ENCODE measurements at regions not wholly inside any gene's neighbourhood (a gene's known extent, or its start where the extent isn't known, plus 50 kb on each side); places are given as distances from the start of the nearest gene placed in this dataset.

- no peak overlapping the region for H3K4me3 Mint-ChIP-seq (ENCODE audit: low read depth)
- TF ChIP-seq CTCF (IDR thresholded peaks at IDR 0.05; ENCODE audit: unreplicated experiment) = no peak
- H3K9me3 Mint-ChIP-seq (ENCODE audit: low read depth) = no peaks in the 10 kb centered on the region
- H3K36me3 Mint-ChIP-seq (ENCODE audit: insufficient read depth) = no peaks in the 10 kb centered on the region
- H3K4me1 Mint-ChIP-seq (ENCODE audit: low read depth) = peaks cover 50% of the 10 kb centered on the region
- no peaks in the 10 kb centered on the region for H3K27me3 Mint-ChIP-seq
- H3K27ac Mint-ChIP-seq = no peak overlapping the region
- no peak for DNase-seq (ENCODE audit: low spot score, unreplicated experiment)
Measured at GRCh38 chr3:182487611-182488010, 305.7 kb upstream of the ATP11B start.

GRCh38 chr3:182490596-182491491, 302.5 kb upstream of the ATP11B start:
- Mint-ChIP-seq H3K27me3 (no peaks in the 10 kb centered on the region), H3K27ac (no peak overlapping the region), H3K4me1 (ENCODE audit: low read depth) (peaks cover 29% of the 10 kb centered on the region), H3K9me3 (ENCODE audit: low read depth) (no peaks in the 10 kb centered on the region), H3K36me3 (ENCODE audit: insufficient read depth) (no peaks in the 10 kb centered on the region), H3K4me3 (ENCODE audit: low read depth) (no peak overlapping the region)
- peak; percentile 64 for TF ChIP-seq CTCF (IDR thresholded peaks at IDR 0.05; ENCODE audit: unreplicated experiment)
- DNase-seq (ENCODE audit: low spot score, unreplicated experiment) = no peak

- H3K4me1 Mint-ChIP-seq (ENCODE audit: low read depth) = peaks cover 22% of the 10 kb centered on the region
- H3K27ac Mint-ChIP-seq = no peak overlapping the region
- no peaks in the 10 kb centered on the region for H3K9me3 Mint-ChIP-seq (ENCODE audit: low read depth)
- H3K36me3 Mint-ChIP-seq (ENCODE audit: insufficient read depth) = no peaks in the 10 kb centered on the region
- DNase-seq (ENCODE audit: low spot score, unreplicated experiment) = no peak
- TF ChIP-seq CTCF (IDR thresholded peaks at IDR 0.05; ENCODE audit: unreplicated experiment) = no peak
- H3K27me3 Mint-ChIP-seq = no peaks in the 10 kb centered on the region
- no peak overlapping the region for H3K4me3 Mint-ChIP-seq (ENCODE audit: low read depth)
Measured at GRCh38 chr3:182491577-182491976, 301.7 kb upstream of the ATP11B start.

GRCh38 chr3:182492536-182492935, 300.8 kb upstream of the ATP11B start:
- no peaks in the 10 kb centered on the region for H3K36me3 Mint-ChIP-seq (ENCODE audit: insufficient read depth)

GRCh38 chr3:182500289-182500688, 293.0 kb upstream of the ATP11B start:
- Mint-ChIP-seq H3K36me3 (ENCODE audit: insufficient read depth) (no peaks in the 10 kb centered on the region), H3K27me3 (peaks cover 3% of the 10 kb centered on the region), H3K4me3 (ENCODE audit: low read depth) (no peak overlapping the region), H3K9me3 (ENCODE audit: low read depth) (no peaks in the 10 kb centered on the region), H3K4me1 (ENCODE audit: low read depth) (peaks cover 11% of the 10 kb centered on the region), H3K27ac (no peak overlapping the region)
- DNase-seq (ENCODE audit: low spot score, unreplicated experiment) = no peak
- no peak for TF ChIP-seq CTCF (IDR thresholded peaks at IDR 0.05; ENCODE audit: unreplicated experiment)

More at GRCh38 chr3:182492536-182492935, 300.8 kb upstream of the ATP11B start:
- no peaks in the 10 kb centered on the region for H3K27me3 Mint-ChIP-seq
- no peak for DNase-seq (ENCODE audit: low spot score, unreplicated experiment)
- H3K9me3 Mint-ChIP-seq (ENCODE audit: low read depth) = no peaks in the 10 kb centered on the region
- H3K27ac Mint-ChIP-seq = no peak overlapping the region
- H3K4me1 Mint-ChIP-seq (ENCODE audit: low read depth) = peaks cover 21% of the 10 kb centered on the region
- no peak overlapping the region for H3K4me3 Mint-ChIP-seq (ENCODE audit: low read depth)
- TF ChIP-seq CTCF (IDR thresholded peaks at IDR 0.05; ENCODE audit: unreplicated experiment) = no peak

Data from progenitor cell of endocrine pancreas (in vitro differentiated cells).